Activated CD8-positive, alpha-beta memory T cell treated with anti-CD3 and anti-CD28 coated beads for 36 hours (primary cell): ENCODE measurements at regions not wholly inside any gene's neighbourhood (a gene's known extent, or its start where the extent isn't known, plus 50 kb on each side); places are given as distances from the start of the nearest gene placed in this dataset.

Experiments used
- CTCF ChIA-PET: fragments of 350-600 bp; sonication (Branson Sonifier 250); formaldehyde crosslinking; loops from one replicate; lab custom pipeline; 2021; ENCODE audit warnings: antibody characterized with exemption; lab: Charles Lee
- POLR2A ChIA-PET: fragments of 350-600 bp; sonication (Branson Sonifier 250); formaldehyde crosslinking; loops from one replicate; lab custom pipeline; 2021; ENCODE audit warnings: antibody characterized with exemption; lab: Charles Lee

- CTCF ChIA-PET: no interaction called here
Observed at GRCh38 chr10:59102394-59102793, 74.0 kb upstream of the PHYHIPL start.

GRCh38 chr10:59104186-59104585 is 72.3 kb upstream of the PHYHIPL start:
- CTCF ChIA-PET: no interaction called here

More at GRCh38 chr10:59102394-59102793, 74.0 kb upstream of the PHYHIPL start:
- POLR2A ChIA-PET: no interaction called here

GRCh38 chr10:59106441-59106840 is 70.0 kb upstream of the PHYHIPL start:
- ChIA-PET CTCF (no interaction called here), POLR2A (no interaction called here)

More at GRCh38 chr10:59104186-59104585, 72.3 kb upstream of the PHYHIPL start:
- POLR2A ChIA-PET: no interaction called here

- CTCF ChIA-PET: no interaction called here
- POLR2A ChIA-PET: no interaction called here
Observed at GRCh38 chr10:59107147-59107546, 69.3 kb upstream of the PHYHIPL start.

GRCh38 chr10:59108296-59108870 is 68.1 kb upstream of the PHYHIPL start:
- ChIA-PET POLR2A (no interaction called here), CTCF (no interaction called here)

GRCh38 chr10:59108886-59109288 is 67.6 kb upstream of the PHYHIPL start:
- ChIA-PET POLR2A (no interaction called here), CTCF (no interaction called here)

- POLR2A ChIA-PET: no interaction called here
- CTCF ChIA-PET: no interaction called here
Observed at GRCh38 chr10:59109826-59110225, 66.6 kb upstream of the PHYHIPL start.

GRCh38 chr10:59124187-59124586 is 52.3 kb upstream of the PHYHIPL start:
- POLR2A ChIA-PET: no interaction called here
- CTCF ChIA-PET: no interaction called here

GRCh38 chr10:59125666-59126065 is 50.8 kb upstream of the PHYHIPL start:
- CTCF ChIA-PET: no interaction called here
- POLR2A ChIA-PET: no interaction called here

GRCh38 chr10:59126261-59126660 is 50.2 kb upstream of the PHYHIPL start:
- POLR2A ChIA-PET: no interaction called here
- CTCF ChIA-PET: no interaction called here
